Osteoblast (primary cell): ENCODE measurements at regions not wholly inside any gene's neighbourhood (a gene's known extent, or its start where the extent isn't known, plus 50 kb on each side); places are given as distances from the start of the nearest gene placed in this dataset.

ENCODE experiments used
- DNase-seq: peaks from one replicate; pipeline ENCODE4 v3.0.0; 2011; ENCODE audit warnings: low spot score, mixed read lengths; ENCODE audit not compliant: insufficient read length; ENCODE audit errors: missing footprints
- H2AFZ ChIP-seq: 2 replicates; pipeline ENCODE4 v1.6.0; 2011; ENCODE audit warnings: mild to moderate bottlenecking, low read length
- H3K27ac ChIP-seq: 2 replicates; pipeline ENCODE4 v1.5.1; 2011; ENCODE audit warnings: mild to moderate bottlenecking, low read depth, low read length, moderate library complexity
- H3K27me3 ChIP-seq: 2 replicates; pipeline ENCODE4 v1.6.0; 2012; ENCODE audit warnings: mild to moderate bottlenecking, control low read depth, inconsistent platforms, low read length, moderate library complexity; ENCODE audit not compliant: insufficient read depth
- H3K36me3 ChIP-seq: 2 replicates; pipeline ENCODE4 v1.5.1; 2011; ENCODE audit warnings: mild to moderate bottlenecking, low read length, control low read depth, moderate library complexity; ENCODE audit not compliant: insufficient read depth
- H3K4me1 ChIP-seq: 2 replicates; pipeline ENCODE4 v1.5.1; 2011; ENCODE audit warnings: mild to moderate bottlenecking, low read length, control low read depth, moderate library complexity; ENCODE audit not compliant: insufficient read depth
- H3K4me2 ChIP-seq: 2 replicates; pipeline ENCODE4 v1.6.0; 2011; ENCODE audit warnings: mild to moderate bottlenecking, low read length; ENCODE audit not compliant: insufficient read depth
- H3K4me3 ChIP-seq: fragments of 200-600 bp; sonication (generic); 3 replicates; pipeline ENCODE4 v1.5.1; 2012; ENCODE audit warnings: mild to moderate bottlenecking, low read length, inconsistent platforms; ENCODE audit not compliant: insufficient read depth
- H3K79me2 ChIP-seq: 2 replicates; pipeline ENCODE4 v1.6.0; 2012; ENCODE audit warnings: mild to moderate bottlenecking, low read length, control low read depth, inconsistent platforms; ENCODE audit not compliant: insufficient read depth
- H3K9me3 ChIP-seq: 2 replicates; pipeline ENCODE4 v1.5.1; 2011; ENCODE audit warnings: low read depth, low read length, control low read depth
- H4K20me1 ChIP-seq: 2 replicates; pipeline ENCODE4 v1.6.0; 2012; ENCODE audit warnings: mild to moderate bottlenecking, low read length, control low read depth; ENCODE audit not compliant: insufficient read depth
- TF ChIP-seq, protein P1 (sequence below): IDR thresholded peaks from 2 replicates; pipeline ENCODE4 v1.5.1; 2011; ENCODE audit warnings: mild to moderate bottlenecking, low read depth, low read length, moderate library complexity; ENCODE audit errors: extremely low read depth

DNA sequence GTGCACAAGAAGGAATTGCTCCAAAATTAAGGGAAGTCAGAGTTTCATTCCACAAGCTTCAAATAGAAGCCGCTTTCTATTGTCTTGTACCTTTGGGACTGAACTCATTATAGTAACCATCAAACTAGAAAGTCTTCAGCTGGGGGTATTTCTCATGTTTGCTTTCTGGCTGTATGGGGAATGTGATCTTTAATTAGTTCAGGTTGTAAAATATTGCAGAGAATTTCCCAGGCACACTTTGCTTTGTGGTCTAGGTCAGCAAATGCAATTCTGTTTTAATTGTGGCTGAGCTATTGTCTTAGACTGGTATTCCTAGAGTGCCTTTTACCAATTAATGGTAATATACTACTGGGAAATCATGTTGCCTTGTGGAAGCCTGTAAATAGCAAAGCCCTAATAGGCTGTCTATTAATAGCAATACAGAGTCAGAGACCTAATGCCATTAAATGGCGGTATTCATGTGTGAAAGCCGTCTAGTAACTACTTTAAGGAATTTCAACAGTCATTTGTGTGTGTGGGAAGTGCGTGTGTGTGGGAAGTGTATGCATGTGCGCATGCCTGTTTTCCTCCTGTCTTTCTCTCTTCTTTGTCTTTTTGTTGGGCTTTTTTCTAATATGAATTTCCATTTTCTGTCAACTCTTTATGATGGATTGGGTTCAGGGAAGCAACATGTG lies 276.6 kb downstream of the FAT3 start:
- no peak overlapping the region for H3K27ac ChIP-seq
- no peaks in the 10 kb centered on the region for H4K20me1 ChIP-seq
- DNase-seq, result no peak
- no peaks in the 10 kb centered on the region for H3K79me2 ChIP-seq
- no peaks in the 10 kb centered on the region for H3K9me3 ChIP-seq
- H3K4me1 ChIP-seq, result no peaks in the 10 kb centered on the region
- no peak overlapping the region for H3K4me2 ChIP-seq
- TF ChIP-seq, protein P1, sequence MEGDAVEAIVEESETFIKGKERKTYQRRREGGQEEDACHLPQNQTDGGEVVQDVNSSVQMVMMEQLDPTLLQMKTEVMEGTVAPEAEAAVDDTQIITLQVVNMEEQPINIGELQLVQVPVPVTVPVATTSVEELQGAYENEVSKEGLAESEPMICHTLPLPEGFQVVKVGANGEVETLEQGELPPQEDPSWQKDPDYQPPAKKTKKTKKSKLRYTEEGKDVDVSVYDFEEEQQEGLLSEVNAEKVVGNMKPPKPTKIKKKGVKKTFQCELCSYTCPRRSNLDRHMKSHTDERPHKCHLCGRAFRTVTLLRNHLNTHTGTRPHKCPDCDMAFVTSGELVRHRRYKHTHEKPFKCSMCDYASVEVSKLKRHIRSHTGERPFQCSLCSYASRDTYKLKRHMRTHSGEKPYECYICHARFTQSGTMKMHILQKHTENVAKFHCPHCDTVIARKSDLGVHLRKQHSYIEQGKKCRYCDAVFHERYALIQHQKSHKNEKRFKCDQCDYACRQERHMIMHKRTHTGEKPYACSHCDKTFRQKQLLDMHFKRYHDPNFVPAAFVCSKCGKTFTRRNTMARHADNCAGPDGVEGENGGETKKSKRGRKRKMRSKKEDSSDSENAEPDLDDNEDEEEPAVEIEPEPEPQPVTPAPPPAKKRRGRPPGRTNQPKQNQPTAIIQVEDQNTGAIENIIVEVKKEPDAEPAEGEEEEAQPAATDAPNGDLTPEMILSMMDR, result no peak
- no peaks in the 10 kb centered on the region for H3K36me3 ChIP-seq
- H3K4me3 ChIP-seq, result no peak overlapping the region
- no peaks in the 10 kb centered on the region for H3K27me3 ChIP-seq
- no peak overlapping the region for H2AFZ ChIP-seq

DNA sequence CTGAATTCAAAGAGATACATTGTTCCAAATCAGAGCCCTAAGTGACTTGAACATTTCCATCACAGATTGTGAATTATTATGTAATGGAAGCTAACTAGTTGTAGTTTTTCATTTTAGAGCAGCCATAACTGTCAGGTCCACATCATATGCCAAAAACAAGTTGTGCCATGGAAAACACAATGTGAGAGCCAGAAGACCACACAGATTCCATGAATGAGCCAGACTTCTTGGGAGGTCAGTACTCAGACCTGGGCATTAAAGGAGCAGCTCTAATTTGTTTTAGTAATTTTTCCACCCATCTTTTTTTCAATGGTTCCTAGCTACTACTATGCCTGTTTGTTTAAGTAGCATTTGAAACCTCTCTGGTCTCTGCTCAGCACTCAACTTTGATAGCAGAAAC lies 279.4 kb downstream of the FAT3 start:
- TF ChIP-seq, protein P1, result no peak

DNA sequence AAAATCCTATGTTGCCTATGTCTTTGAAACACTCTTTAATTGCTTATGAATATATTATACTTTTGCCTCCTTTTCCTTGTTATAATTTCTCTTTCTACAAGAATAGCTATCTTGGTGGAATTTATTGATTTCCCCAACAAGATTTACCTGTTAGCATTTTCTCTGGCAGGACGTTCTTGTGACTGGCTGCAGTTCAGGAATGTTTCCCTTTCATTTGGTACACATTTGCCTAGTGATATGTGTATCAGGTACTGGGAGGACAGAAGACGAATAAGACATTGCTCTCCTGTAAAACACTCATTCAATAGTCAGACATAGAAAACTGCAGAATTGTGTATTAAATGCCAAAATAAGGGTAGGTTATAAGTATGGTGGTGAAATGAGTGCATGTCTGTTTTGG lies 279.9 kb downstream of the FAT3 start:
- no peak overlapping the region for H3K27ac ChIP-seq
- no peaks in the 10 kb centered on the region for H3K36me3 ChIP-seq
- no peaks in the 10 kb centered on the region for H3K9me3 ChIP-seq
- H3K4me2 ChIP-seq, result no peak overlapping the region
- H4K20me1 ChIP-seq, result no peaks in the 10 kb centered on the region
- H3K4me3 ChIP-seq, result no peak overlapping the region
- TF ChIP-seq, protein P1, result no peak
- H3K79me2 ChIP-seq, result no peaks in the 10 kb centered on the region
- H3K4me1 ChIP-seq, result no peaks in the 10 kb centered on the region
- no peak overlapping the region for H2AFZ ChIP-seq
- DNase-seq, result no peak
- H3K27me3 ChIP-seq, result no peaks in the 10 kb centered on the region

More for the DNA sequence above, 279.4 kb downstream of the FAT3 start:
- no peak for DNase-seq
- Histone ChIP-seq H2AFZ (no peak overlapping the region), H3K4me2 (no peak overlapping the region), H3K36me3 (no peaks in the 10 kb centered on the region), H3K27me3 (no peaks in the 10 kb centered on the region), H3K4me3 (no peak overlapping the region), H3K27ac (no peak overlapping the region), H3K79me2 (no peaks in the 10 kb centered on the region), H4K20me1 (no peaks in the 10 kb centered on the region), H3K9me3 (no peaks in the 10 kb centered on the region), H3K4me1 (no peaks in the 10 kb centered on the region)

DNA sequence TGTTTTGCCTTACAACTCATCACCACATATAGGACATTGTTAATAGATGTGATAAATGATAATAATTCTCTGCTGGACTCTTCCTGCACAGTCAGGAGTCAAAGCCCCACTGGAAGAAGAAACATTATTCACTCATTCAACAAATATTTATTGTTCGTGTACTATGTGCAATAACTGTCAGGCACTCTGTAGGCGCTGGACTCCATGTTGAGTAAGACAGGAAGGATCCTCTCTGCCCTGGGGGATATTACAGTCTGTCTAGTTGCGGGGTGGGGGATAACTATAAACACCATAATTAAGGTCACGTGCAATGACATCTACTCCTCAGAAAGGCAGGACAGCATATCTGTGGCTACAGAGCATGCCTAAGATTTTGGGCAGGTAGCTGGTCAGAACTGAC lies 281.1 kb downstream of the FAT3 start:
- no peaks in the 10 kb centered on the region for H3K4me1 ChIP-seq
- H3K27me3 ChIP-seq, result no peaks in the 10 kb centered on the region
- TF ChIP-seq, protein P1, result no peak
- no peaks in the 10 kb centered on the region for H3K9me3 ChIP-seq
- H4K20me1 ChIP-seq, result no peaks in the 10 kb centered on the region
- no peaks in the 10 kb centered on the region for H3K36me3 ChIP-seq
- DNase-seq, result no peak
- no peak overlapping the region for H3K4me3 ChIP-seq
- no peak overlapping the region for H3K27ac ChIP-seq
- no peak overlapping the region for H2AFZ ChIP-seq
- H3K4me2 ChIP-seq, result no peak overlapping the region
- no peaks in the 10 kb centered on the region for H3K79me2 ChIP-seq
